Dendritic cell treated with granulocyte-macrophage colony-stimulating factor and Interleukin-4, amounts not matched to agents 40 ng/mL and 50 ng/mL, for 4 days (primary cell): ENCODE measurements at regions not wholly inside any gene's neighbourhood (a gene's known extent, or its start where the extent isn't known, plus 50 kb on each side); places are given as distances from the start of the nearest gene placed in this dataset.
"Not testable (repeated sequence)": the region's sequence is repeated elsewhere in the genome, so short reads cannot be mapped to it uniquely, and the experiment has no call there.

Experiments used
- H3K27ac Mint-ChIP-seq: one replicate; pipeline ENCODE4 v1.8.0; 2022; ENCODE audit warnings: mild to moderate bottlenecking, mixed read lengths
- H3K27me3 Mint-ChIP-seq: one replicate; pipeline ENCODE4 v1.8.0; 2022; ENCODE audit warnings: mild to moderate bottlenecking, mixed read lengths
- H3K36me3 Mint-ChIP-seq: one replicate; pipeline ENCODE4 v1.8.0; 2022; ENCODE audit warnings: low read depth, mixed read lengths
- H3K4me1 Mint-ChIP-seq: one replicate; pipeline ENCODE4 v1.8.0; 2022; ENCODE audit warnings: low read depth, mixed read lengths
- H3K4me3 Mint-ChIP-seq: one replicate; pipeline ENCODE4 v1.8.0; 2022; ENCODE audit warnings: mild to moderate bottlenecking, moderate library complexity, mixed read lengths
- H3K9me3 Mint-ChIP-seq: one replicate; pipeline ENCODE4 v1.8.0; 2022; ENCODE audit warnings: mixed read lengths
- intact Hi-C: fragments of 100-400 bp; cut with micrococcal nuclease; formaldehyde crosslinking; loops from one replicate; pipeline ENCODE4 v1.15.0; 2022

DNA sequence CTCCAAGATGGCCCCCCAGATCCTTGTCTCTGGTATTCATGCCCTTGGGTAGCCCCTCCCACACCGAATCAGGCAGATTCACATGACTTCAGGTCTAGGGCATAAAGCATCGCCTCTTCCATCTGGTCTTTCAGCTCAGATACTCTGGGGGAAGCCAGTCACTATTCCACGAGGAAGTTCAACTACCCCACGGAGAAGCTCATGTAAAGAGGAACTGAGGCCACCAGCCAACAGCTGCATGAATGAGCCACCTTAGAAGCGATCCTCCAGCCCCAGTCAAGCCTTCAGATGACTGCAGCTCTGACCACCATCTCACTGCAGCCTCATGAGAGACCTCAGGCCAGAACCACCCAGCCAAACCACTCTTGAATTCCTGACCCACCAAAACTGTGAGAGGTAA lies 54.1 kb downstream of the SOCS3 start:
- Mint-ChIP-seq H3K27ac (no peak overlapping the region), H3K4me1 (peaks cover 13% of the 10 kb centered on the region)
- intact Hi-C loops = no loop called here

DNA sequence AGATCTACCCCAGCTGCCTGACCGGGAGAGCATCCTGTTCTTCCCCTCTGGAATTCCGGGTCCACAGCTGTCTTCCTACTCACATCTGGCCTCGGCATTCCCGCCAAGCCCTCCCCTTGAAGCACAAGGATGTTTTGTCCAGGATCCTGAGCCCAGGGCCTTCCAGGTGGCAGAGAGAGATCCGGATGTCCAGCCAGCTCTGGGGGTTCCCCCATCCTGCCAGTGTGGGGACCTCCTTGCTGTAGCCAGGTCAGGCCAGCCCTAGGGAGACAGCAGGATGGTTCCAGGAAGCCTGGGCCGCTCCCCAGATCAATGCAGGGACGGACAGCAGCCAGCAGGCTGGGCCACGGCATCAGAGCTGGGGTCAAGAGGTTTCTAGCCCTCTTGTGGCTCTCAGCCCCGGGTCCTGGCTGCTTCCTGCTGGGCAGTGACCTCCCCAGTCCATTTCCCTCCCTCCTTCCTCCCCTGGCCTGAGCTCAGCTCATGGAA lies 55.3 kb downstream of the SOCS3 start:
- peaks cover 16% of the 10 kb centered on the region for H3K27me3 Mint-ChIP-seq
- peaks cover 13% of the 10 kb centered on the region for H3K9me3 Mint-ChIP-seq
- H3K4me1 Mint-ChIP-seq = peaks cover 21% of the 10 kb centered on the region
- intact Hi-C loops = no loop called here
- H3K4me3 Mint-ChIP-seq = no peak overlapping the region
- no peak overlapping the region for H3K27ac Mint-ChIP-seq
- H3K36me3 Mint-ChIP-seq = peaks cover 8% of the 10 kb centered on the region

More for the DNA sequence above, 54.1 kb downstream of the SOCS3 start:
- H3K4me3 Mint-ChIP-seq = no peak overlapping the region
- H3K27me3 Mint-ChIP-seq = peaks cover 15% of the 10 kb centered on the region
- peaks cover 13% of the 10 kb centered on the region for H3K9me3 Mint-ChIP-seq
- peaks cover 8% of the 10 kb centered on the region for H3K36me3 Mint-ChIP-seq

DNA sequence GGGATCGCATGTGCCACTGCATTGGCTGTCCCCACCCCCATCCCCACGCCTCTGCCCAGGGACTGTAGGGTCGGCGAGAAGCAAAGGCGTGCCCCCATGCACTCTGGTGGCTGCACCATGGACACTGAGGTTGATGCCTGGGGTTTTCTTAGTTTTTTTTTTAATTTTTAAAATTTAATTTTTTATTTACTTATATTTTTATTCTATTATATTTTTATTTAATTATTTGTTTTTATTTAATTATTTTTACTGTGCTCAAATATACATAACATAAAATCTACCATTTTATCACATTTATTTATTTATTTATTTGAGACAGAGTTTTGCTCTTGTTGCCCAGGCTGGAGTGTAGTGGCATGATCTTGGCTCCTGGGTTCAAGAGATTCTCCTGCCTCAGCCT lies 57.4 kb downstream of the SOCS3 start:
- intact Hi-C loops = no loop called here
- no peak overlapping the region for H3K4me3 Mint-ChIP-seq
- H3K4me1 Mint-ChIP-seq = peaks cover 31% of the 10 kb centered on the region
- peaks cover 8% of the 10 kb centered on the region for H3K36me3 Mint-ChIP-seq
- peaks cover 13% of the 10 kb centered on the region for H3K9me3 Mint-ChIP-seq
- no peak overlapping the region for H3K27ac Mint-ChIP-seq
- H3K27me3 Mint-ChIP-seq = peaks cover 16% of the 10 kb centered on the region

DNA sequence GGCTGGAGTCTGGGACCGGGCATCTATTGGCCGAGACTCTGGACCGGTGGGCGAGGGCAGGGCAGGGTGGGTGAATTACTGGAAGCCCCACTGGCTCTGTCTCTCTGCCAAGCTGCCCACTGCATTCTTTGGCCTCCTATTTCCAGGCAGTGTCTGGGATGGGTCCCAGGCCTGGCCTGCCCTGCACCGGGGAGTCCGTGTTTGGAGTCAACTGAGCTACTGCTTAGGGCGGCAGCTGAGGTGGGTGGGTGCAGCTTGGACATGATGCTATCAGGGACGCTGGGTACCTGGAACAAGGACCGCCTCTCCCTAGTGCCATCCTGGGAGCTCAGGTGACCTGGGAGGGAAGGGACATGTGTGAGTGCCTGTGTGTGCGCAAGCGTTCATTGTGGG lies 58.1 kb downstream of the SOCS3 start:
- intact Hi-C loops = no loop called here
- peaks cover 13% of the 10 kb centered on the region for H3K9me3 Mint-ChIP-seq
- H3K27me3 Mint-ChIP-seq = peaks cover 16% of the 10 kb centered on the region
- H3K4me3 Mint-ChIP-seq = no peak overlapping the region
- peak overlapping the region; percentile 75 for H3K27ac Mint-ChIP-seq
- H3K36me3 Mint-ChIP-seq = peaks cover 8% of the 10 kb centered on the region
- H3K4me1 Mint-ChIP-seq = peaks cover 35% of the 10 kb centered on the region

DNA sequence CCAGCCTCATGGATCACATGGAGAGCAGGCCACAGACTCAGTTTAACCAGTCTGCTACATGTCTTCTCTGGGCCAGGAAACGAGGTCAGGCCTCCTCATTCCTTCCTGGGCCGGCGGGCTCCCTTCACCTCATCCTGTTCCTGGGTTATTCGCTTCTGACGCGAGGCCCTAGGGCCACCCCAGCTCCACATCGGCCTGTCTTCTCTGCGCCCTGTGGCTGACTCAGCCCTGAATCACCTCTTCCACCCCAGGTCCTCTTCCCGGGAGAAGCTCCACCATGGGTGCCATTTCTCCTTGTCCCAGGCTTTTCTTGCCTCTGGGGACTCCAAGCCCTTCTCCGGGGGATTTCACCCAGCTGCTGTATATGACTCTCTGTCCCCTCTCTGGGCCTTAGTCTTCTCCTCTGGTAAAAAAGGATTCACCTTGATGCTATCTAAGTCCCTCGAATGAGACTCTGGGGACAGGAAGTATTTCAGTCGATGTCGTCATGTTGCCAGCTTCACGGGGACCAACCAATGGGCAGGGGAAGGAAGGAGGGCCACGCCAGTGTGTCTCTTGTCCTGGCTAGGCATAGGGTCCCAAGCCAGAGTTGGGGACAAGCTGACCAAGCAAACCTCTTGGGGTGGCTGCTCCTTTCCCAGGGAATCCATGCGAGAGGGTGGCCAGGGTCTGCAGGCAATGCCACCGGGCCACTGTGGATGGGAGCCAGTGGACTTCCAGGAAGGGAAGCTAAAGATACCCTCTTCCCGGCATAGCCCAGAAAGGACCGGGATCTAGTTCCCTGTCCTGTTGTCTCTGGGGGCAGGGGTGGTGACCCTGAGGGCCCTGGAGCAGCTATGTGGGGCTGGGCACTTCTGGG lies 58.7 kb downstream of the SOCS3 start:
- peaks cover 10% of the 10 kb centered on the region for H3K9me3 Mint-ChIP-seq
- intact Hi-C loops = no loop called here
- no peak overlapping the region for H3K4me3 Mint-ChIP-seq
- peaks cover 6% of the 10 kb centered on the region for H3K36me3 Mint-ChIP-seq
- H3K4me1 Mint-ChIP-seq = peaks cover 35% of the 10 kb centered on the region
- peaks cover 16% of the 10 kb centered on the region for H3K27me3 Mint-ChIP-seq
- H3K27ac Mint-ChIP-seq = peak overlapping the region; percentile 75

DNA sequence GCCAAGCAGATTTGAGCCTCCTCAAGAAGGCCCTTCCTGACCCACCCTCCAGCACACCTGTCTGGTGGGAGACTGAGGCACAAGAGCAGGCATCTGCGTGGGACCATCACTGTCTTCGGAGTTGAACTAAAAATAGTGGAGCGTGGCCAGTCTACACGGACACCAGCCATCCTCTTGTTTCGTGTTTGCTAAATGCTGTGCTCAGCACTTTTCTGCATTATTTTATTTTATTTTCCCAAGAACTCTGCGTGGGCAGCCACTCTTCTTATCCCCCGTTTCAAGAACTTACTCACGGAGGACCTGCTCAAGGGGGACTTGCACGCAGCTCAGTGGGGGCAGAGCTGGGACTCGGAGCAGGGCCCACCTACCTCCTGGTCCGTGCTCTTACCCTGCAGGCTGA lies 60.8 kb downstream of the SOCS3 start:
- Mint-ChIP-seq H3K4me1 (peaks cover 40% of the 10 kb centered on the region), H3K27me3 (peaks cover 10% of the 10 kb centered on the region), H3K36me3 (no peaks in the 10 kb centered on the region), H3K4me3 (no peak overlapping the region), H3K9me3 (no peaks in the 10 kb centered on the region), H3K27ac (no peak overlapping the region)
- intact Hi-C loops = no loop called here

DNA sequence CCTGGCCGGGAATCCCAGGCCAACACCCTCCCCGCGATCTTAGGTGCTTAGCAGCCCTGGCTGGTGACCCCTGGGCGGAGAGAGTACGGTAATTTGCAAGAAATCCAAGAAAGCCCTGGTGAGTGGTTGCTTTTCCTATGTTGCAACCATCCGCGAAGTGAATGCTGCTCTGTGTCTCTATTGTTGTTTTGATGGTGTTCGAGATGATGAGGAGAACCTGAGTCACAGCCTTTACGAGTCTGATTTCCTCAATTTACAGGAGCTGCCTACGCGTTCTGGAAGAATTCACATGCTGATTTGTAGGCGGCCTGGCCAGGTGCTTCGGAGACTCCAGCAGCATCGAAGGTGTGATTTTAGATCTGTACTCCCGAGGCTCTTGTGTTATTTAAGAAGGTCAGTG lies 63.3 kb downstream of the TMEM235 start:
- H3K27ac Mint-ChIP-seq = no peak overlapping the region
- H3K9me3 Mint-ChIP-seq = no peaks in the 10 kb centered on the region
- H3K4me3 Mint-ChIP-seq = no peak overlapping the region
- peaks cover 47% of the 10 kb centered on the region for H3K4me1 Mint-ChIP-seq
- H3K27me3 Mint-ChIP-seq = peaks cover 2% of the 10 kb centered on the region
- no peaks in the 10 kb centered on the region for H3K36me3 Mint-ChIP-seq
- intact Hi-C loops = no loop called here

DNA sequence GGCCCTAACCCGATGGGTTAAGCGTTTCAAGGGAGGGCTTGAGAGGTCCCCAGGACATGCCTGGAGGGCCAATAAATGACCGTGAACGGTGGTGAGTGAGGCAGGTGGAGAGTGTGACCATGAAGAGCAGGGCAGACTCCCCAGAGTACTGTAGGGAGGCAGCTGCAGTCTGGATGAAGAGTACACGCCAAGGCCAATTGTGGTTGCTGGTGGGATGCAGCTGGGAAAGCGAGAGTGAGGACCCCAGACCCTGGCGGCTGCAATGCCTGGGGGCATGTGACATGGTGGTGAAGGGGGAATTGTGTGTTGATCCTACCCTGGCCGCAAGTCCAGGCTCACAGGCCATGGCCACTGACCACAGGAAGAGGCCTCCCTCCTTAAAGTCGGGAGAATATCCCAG lies 62.9 kb downstream of the TMEM235 start:
- Mint-ChIP-seq H3K36me3 (no peaks in the 10 kb centered on the region), H3K4me1 (peaks cover 43% of the 10 kb centered on the region), H3K9me3 (no peaks in the 10 kb centered on the region), H3K27ac (peak overlapping the region; percentile 50), H3K27me3 (peaks cover 2% of the 10 kb centered on the region), H3K4me3 (no peak overlapping the region)
- intact Hi-C loops = no loop called here

DNA sequence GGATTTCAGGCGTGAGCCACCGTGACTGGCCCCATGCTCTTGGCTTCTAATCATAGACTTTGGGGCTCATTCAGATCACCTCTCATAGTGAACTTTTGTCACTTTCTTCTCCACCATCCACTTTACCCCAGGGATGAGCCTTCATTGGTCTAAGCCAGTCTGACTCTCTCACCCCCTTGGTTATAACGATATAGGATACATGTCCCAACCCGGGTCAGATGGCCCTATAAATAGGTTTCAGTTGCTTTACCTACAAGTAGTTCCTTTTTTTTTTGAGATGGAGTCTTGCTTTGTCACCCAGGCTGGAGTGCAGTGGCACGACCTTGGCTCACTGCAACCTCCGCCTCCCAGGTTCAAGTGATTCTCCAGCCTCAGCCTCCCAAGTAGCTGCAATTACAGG lies 61.7 kb downstream of the TMEM235 start:
- H3K9me3 Mint-ChIP-seq, H3K4me3 Mint-ChIP-seq, H3K27me3 Mint-ChIP-seq, intact Hi-C loops, H3K36me3 Mint-ChIP-seq: not testable (repeated sequence)
- H3K4me1 Mint-ChIP-seq = peaks cover 42% of the 10 kb centered on the region
- H3K27ac Mint-ChIP-seq = peak overlapping the region; percentile 50

DNA sequence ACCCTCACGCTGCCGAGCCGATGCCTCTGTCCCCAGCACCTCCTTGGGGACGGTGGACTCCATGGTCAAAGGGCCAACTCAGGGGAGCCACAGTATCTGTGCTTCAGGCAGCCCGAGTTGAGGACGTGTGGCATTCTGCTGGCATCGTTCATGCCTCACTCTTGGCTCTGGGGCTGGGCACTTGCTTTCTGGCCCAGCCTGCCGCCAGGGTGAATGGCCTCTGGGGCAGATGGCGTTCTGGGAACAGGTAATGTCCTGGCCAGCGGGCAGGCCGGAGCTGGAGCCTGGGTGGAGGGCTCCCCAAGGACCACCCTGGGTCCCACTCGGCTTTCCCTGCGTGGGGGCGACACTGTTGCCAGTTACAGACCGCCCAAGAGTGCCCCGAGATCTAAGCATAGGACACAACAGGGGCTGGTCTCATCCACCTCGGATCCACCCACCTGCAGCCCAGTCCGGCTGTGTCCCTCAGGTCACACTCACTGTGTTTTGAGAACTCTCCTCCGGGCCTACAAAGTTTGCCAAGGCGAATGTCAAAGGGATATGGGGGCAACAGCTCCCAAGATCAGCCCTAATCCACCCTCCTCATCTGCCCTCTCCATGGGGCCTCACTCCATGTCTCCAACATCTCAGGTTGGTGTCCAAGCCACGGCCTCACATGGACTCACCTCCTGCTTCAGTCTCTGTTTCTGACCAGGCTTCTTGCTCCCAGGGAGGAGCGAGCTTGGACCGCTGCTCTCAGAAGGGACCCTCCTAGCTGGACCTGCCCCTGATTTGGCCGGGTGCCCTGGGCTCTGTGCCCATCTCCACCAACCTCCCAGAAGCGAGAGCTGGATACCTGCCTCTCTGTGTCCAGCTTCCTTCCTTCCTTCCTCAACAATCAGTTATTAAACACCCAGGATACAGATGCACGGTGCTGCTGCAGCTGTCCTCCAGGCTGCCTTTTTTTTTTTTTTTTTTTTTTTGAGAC lies 60.8 kb downstream of the TMEM235 start:
- Mint-ChIP-seq H3K27ac (peak overlapping the region; percentile 59), H3K4me3 (no peak overlapping the region), H3K4me1 (peaks cover 38% of the 10 kb centered on the region), H3K9me3 (no peaks in the 10 kb centered on the region), H3K27me3 (peaks cover 2% of the 10 kb centered on the region), H3K36me3 (no peaks in the 10 kb centered on the region)
- intact Hi-C loops = no loop called here

DNA sequence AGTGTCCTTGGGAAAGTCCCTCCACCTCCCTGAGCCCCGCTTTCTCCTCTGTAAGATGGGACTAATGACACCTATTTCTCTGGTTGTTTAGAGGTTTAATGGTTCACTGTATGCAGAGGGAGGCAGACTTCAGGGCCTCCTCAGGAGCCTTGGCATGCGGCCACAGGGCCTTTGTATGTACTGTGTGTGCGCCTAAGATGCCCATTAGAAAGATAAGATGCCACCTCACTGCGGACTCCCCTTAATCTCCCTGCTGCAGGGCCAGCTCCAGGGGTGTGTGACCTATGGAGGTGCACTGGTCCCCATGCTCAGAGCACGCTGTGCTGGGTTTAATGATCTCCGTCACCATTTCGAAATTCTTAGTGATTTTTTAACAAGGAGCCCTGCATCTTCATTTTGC lies 59.3 kb downstream of the TMEM235 start:
- H3K4me3 Mint-ChIP-seq = no peak overlapping the region
- peaks cover 36% of the 10 kb centered on the region for H3K4me1 Mint-ChIP-seq
- H3K9me3 Mint-ChIP-seq = no peaks in the 10 kb centered on the region
- peaks cover 2% of the 10 kb centered on the region for H3K27me3 Mint-ChIP-seq
- intact Hi-C loops = no loop called here
- H3K36me3 Mint-ChIP-seq = no peaks in the 10 kb centered on the region
- H3K27ac Mint-ChIP-seq = no peak overlapping the region
